ENCODE measurements at regions not wholly inside any gene's neighbourhood (a gene's known extent, or its start where the extent isn't known, plus 50 kb on each side); places are given as distances from the start of the nearest gene placed in this dataset.

DNA sequence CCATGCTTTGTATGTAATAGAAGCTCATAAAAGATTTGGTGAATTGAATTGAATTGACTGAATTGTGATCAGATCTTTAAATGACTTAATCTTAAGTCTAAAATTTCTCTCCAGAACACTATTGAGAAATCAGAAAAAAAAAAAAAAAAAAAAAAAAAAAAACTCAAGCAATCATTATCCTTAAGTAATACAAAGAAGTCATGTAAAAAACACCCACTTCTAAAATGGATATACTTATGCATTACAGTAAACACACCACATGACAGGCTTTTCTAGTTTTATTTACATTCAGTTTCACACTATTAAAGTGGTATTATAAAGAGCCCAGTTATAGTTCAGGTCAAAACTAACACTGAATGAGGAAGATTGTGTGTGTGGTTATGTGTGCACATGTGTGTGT is 84.9 kb upstream of the GLS start (continued):
- TF ChIP-seq, protein P1, sequence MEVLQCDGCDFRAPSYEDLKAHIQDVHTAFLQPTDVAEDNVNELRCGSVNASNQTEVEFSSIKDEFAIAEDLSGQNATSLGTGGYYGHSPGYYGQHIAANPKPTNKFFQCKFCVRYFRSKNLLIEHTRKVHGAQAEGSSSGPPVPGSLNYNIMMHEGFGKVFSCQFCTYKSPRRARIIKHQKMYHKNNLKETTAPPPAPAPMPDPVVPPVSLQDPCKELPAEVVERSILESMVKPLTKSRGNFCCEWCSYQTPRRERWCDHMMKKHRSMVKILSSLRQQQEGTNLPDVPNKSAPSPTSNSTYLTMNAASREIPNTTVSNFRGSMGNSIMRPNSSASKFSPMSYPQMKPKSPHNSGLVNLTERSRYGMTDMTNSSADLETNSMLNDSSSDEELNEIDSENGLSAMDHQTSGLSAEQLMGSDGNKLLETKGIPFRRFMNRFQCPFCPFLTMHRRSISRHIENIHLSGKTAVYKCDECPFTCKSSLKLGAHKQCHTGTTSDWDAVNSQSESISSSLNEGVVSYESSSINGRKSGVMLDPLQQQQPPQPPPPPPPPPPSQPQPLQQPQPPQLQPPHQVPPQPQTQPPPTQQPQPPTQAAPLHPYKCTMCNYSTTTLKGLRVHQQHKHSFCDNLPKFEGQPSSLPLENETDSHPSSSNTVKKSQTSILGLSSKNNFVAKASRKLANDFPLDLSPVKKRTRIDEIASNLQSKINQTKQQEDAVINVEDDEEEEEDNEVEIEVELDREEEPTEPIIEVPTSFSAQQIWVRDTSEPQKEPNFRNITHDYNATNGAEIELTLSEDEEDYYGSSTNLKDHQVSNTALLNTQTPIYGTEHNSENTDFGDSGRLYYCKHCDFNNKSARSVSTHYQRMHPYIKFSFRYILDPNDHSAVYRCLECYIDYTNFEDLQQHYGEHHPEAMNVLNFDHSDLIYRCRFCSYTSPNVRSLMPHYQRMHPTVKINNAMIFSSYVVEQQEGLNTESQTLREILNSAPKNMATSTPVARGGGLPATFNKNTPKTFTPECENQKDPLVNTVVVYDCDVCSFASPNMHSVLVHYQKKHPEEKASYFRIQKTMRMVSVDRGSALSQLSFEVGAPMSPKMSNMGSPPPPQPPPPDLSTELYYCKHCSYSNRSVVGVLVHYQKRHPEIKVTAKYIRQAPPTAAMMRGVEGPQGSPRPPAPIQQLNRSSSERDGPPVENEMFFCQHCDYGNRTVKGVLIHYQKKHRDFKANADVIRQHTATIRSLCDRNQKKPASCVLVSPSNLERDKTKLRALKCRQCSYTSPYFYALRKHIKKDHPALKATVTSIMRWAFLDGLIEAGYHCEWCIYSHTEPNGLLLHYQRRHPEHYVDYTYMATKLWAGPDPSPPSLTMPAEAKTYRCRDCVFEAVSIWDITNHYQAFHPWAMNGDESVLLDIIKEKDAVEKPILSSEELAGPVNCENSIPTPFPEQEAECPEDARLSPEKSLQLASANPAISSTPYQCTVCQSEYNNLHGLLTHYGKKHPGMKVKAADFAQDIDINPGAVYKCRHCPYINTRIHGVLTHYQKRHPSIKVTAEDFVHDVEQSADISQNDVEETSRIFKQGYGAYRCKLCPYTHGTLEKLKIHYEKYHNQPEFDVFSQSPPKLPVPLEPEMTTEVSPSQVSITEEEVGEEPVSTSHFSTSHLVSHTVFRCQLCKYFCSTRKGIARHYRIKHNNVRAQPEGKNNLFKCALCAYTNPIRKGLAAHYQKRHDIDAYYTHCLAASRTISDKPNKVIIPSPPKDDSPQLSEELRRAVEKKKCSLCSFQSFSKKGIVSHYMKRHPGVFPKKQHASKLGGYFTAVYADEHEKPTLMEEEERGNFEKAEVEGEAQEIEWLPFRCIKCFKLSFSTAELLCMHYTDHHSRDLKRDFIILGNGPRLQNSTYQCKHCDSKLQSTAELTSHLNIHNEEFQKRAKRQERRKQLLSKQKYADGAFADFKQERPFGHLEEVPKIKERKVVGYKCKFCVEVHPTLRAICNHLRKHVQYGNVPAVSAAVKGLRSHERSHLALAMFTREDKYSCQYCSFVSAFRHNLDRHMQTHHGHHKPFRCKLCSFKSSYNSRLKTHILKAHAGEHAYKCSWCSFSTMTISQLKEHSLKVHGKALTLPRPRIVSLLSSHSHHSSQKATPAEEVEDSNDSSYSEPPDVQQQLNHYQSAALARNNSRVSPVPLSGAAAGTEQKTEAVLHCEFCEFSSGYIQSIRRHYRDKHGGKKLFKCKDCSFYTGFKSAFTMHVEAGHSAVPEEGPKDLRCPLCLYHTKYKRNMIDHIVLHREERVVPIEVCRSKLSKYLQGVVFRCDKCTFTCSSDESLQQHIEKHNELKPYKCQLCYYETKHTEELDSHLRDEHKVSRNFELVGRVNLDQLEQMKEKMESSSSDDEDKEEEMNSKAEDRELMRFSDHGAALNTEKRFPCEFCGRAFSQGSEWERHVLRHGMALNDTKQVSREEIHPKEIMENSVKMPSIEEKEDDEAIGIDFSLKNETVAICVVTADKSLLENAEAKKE (CRISPR knock-in tag; IDR thresholded peaks at IDR 0.05): no peak
- TF ChIP-seq NANOG (IDR thresholded peaks at IDR 0.05; ENCODE audit: borderline replicate concordance) (no peak), EZH2phosphoT487 (IDR thresholded peaks at IDR 0.05; ENCODE audit: unreplicated experiment) (no peak)
- TF ChIP-seq, protein P2, sequence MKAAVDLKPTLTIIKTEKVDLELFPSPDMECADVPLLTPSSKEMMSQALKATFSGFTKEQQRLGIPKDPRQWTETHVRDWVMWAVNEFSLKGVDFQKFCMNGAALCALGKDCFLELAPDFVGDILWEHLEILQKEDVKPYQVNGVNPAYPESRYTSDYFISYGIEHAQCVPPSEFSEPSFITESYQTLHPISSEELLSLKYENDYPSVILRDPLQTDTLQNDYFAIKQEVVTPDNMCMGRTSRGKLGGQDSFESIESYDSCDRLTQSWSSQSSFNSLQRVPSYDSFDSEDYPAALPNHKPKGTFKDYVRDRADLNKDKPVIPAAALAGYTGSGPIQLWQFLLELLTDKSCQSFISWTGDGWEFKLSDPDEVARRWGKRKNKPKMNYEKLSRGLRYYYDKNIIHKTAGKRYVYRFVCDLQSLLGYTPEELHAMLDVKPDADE (IDR thresholded peaks at IDR 0.05): no peak
- TF ChIP-seq, protein P3, sequence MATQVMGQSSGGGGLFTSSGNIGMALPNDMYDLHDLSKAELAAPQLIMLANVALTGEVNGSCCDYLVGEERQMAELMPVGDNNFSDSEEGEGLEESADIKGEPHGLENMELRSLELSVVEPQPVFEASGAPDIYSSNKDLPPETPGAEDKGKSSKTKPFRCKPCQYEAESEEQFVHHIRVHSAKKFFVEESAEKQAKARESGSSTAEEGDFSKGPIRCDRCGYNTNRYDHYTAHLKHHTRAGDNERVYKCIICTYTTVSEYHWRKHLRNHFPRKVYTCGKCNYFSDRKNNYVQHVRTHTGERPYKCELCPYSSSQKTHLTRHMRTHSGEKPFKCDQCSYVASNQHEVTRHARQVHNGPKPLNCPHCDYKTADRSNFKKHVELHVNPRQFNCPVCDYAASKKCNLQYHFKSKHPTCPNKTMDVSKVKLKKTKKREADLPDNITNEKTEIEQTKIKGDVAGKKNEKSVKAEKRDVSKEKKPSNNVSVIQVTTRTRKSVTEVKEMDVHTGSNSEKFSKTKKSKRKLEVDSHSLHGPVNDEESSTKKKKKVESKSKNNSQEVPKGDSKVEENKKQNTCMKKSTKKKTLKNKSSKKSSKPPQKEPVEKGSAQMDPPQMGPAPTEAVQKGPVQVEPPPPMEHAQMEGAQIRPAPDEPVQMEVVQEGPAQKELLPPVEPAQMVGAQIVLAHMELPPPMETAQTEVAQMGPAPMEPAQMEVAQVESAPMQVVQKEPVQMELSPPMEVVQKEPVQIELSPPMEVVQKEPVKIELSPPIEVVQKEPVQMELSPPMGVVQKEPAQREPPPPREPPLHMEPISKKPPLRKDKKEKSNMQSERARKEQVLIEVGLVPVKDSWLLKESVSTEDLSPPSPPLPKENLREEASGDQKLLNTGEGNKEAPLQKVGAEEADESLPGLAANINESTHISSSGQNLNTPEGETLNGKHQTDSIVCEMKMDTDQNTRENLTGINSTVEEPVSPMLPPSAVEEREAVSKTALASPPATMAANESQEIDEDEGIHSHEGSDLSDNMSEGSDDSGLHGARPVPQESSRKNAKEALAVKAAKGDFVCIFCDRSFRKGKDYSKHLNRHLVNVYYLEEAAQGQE (IDR thresholded peaks at IDR 0.05; ENCODE audit: unreplicated experiment): no peak

Measured in GM23338 (cell line).